ENCODE measurements at regions not wholly inside any gene's neighbourhood (a gene's known extent, or its start where the extent isn't known, plus 50 kb on each side); places are given as distances from the start of the nearest gene placed in this dataset.

DNA sequence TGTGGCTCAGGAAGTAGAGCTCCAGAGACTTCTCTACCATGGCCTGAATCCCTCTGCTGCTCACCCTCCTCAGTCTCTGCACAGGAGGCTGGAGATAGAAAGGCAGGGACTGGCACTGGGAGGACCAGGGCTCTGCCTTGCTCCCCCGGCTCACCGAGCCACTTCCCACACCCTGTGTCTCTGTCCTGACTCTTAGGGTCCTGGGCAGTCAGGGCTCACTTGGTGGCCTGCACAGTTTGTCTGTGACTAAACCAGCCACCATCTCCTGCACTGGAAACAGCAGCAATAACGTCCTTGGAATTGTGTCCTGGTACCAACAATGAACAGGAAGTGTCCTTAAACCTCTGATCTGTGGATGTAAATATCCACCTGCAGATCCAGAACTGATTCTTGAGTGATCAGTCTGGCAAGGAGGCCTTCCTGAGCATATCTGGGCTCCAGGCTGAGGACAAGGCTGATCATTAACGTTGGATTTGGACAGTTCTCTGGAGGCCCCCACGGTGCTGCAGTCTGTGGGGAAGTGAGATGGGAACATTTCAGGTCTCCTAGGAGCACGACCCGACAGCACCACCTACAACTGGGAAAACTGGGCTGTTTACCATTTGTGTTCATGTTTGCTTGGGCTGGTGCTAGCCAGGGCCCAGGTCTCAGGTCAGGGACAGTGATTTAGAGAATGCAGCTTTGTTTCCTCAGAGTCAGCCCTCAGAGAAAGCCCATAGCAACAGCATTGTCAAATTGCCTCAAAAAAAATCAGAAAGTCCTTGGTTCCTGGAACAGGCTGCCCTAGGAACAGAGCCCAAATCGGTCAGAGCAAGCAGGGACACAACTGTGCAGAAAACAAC, 82.5 kb downstream of the ZNF280B start:
- Histone ChIP-seq H2BK120ac (ENCODE audit: low read depth, low read length) (no peak overlapping the region), H2BK5ac (ENCODE audit: low read depth, low read length, poor library complexity, severe bottlenecking) (no peak overlapping the region), H3K23ac (ENCODE audit: low read depth, low read length) (no peak overlapping the region), H3K9me3 (ENCODE audit: control insufficient read depth, insufficient read depth, low read length) (no peaks in the 10 kb centered on the region), H3K9ac (ENCODE audit: low read depth, low read length) (no peak overlapping the region), H3K27me3 (ENCODE audit: control insufficient read depth, insufficient read depth, low read length) (peaks cover 21% of the 10 kb centered on the region), H4K5ac (ENCODE audit: low read depth, low read length) (no peak overlapping the region), H4K20me1 (ENCODE audit: insufficient read depth, low read length) (no peaks in the 10 kb centered on the region), H3K79me1 (ENCODE audit: low read depth in 1 of 2, low read length in 2 of 2) (no peaks in the 10 kb centered on the region), H3K36me3 (ENCODE audit: control insufficient read depth, insufficient read depth, low read length) (no peaks in the 10 kb centered on the region), H3K56ac (ENCODE audit: extremely low read depth, insufficient read depth, low read length) (no peak overlapping the region), H3K9me1 (ENCODE audit: insufficient read depth, low read length) (no peaks in the 10 kb centered on the region), H3K27ac (ENCODE audit: insufficient read depth, low read length) (no peak overlapping the region), H2AK5ac (ENCODE audit: low read depth, low read length) (no peak overlapping the region), H3K4ac (ENCODE audit: low read depth, low read length) (no peak overlapping the region), H2BK20ac (ENCODE audit: low read depth, low read length) (no peak overlapping the region), H3K14ac (replicated peaks; ENCODE audit: low read depth, low read length) (no peak overlapping the region), H3K4me3 (ENCODE audit: insufficient read depth, low read depth, low read length) (no peak overlapping the region), H4K8ac (ENCODE audit: low read depth in 2 of 2, low read length in 2 of 2) (no peak overlapping the region), H3K18ac (ENCODE audit: low read depth, low read length) (no peak overlapping the region), H3K4me2 (ENCODE audit: low read depth, low read length) (no peak overlapping the region), H2AFZ (replicated peaks; ENCODE audit: low read length, poor library complexity) (no peak overlapping the region), H3K4me1 (ENCODE audit: control insufficient read depth, insufficient read depth, low read length) (no peaks in the 10 kb centered on the region), H2AK9ac (replicated peaks; ENCODE audit: low read depth, low read length, poor library complexity) (no peak overlapping the region), H4K91ac (ENCODE audit: insufficient read depth, low read depth, low read length) (no peak overlapping the region), H2BK15ac (ENCODE audit: low read depth, low read length) (no peak overlapping the region)
- in situ Hi-C loops (cut with MboI; ENCODE audit: low sequenced_read_pairs), result no loop called here
- CTCF ChIA-PET, result no interaction called here
- POLR2A ChIA-PET (ENCODE audit: unreplicated experiment), result no interaction called here
- dilution Hi-C loops (cut with HindIII; ENCODE audit: low sequenced_read_pairs, unreplicated experiment), result no loop called here
- TF ChIP-seq RFX5 (IDR thresholded peaks at IDR 0.05; ENCODE audit: low read depth, low read length) (no peak), FOS (IDR thresholded peaks at IDR 0.05; ENCODE audit: low read depth, low read length) (no peak), RAD21 (IDR thresholded peaks at IDR 0.05; ENCODE audit: low read length) (no peak), MXI1 (IDR thresholded peaks at IDR 0.05; ENCODE audit: borderline replicate concordance, low read depth, low read length) (no peak), MAZ (IDR thresholded peaks at IDR 0.05; ENCODE audit: borderline replicate concordance, low read depth, low read length) (no peak), NFE2L2 (IDR thresholded peaks at IDR 0.05; ENCODE audit: low read depth, low read length) (no peak), SMC3 (IDR thresholded peaks at IDR 0.05; ENCODE audit: low read depth, low read length) (no peak), BHLHE40 (IDR thresholded peaks at IDR 0.05; ENCODE audit: low read depth, low read length) (no peak), RCOR1 (IDR thresholded peaks at IDR 0.05; ENCODE audit: insufficient replicate concordance, low read length) (no peak), POLR2A (IDR thresholded peaks at IDR 0.05; ENCODE audit: low read depth, low read length) (no peak), CHD1 (IDR thresholded peaks at IDR 0.05; ENCODE audit: low read depth, low read length) (no peak), USF2 (IDR thresholded peaks at IDR 0.05; ENCODE audit: low read depth, low read length) (no peak), CEBPB (IDR thresholded peaks at IDR 0.05; ENCODE audit: low read depth, low read length) (no peak), MAFK (IDR thresholded peaks at IDR 0.05; ENCODE audit: low read depth, low read length) (no peak)
- TF ChIP-seq, protein P1, sequence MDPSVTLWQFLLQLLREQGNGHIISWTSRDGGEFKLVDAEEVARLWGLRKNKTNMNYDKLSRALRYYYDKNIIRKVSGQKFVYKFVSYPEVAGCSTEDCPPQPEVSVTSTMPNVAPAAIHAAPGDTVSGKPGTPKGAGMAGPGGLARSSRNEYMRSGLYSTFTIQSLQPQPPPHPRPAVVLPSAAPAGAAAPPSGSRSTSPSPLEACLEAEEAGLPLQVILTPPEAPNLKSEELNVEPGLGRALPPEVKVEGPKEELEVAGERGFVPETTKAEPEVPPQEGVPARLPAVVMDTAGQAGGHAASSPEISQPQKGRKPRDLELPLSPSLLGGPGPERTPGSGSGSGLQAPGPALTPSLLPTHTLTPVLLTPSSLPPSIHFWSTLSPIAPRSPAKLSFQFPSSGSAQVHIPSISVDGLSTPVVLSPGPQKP (IDR thresholded peaks at IDR 0.05; ENCODE audit: borderline replicate concordance, low read depth, low read length), result no peak
- TF ChIP-seq, protein P2, sequence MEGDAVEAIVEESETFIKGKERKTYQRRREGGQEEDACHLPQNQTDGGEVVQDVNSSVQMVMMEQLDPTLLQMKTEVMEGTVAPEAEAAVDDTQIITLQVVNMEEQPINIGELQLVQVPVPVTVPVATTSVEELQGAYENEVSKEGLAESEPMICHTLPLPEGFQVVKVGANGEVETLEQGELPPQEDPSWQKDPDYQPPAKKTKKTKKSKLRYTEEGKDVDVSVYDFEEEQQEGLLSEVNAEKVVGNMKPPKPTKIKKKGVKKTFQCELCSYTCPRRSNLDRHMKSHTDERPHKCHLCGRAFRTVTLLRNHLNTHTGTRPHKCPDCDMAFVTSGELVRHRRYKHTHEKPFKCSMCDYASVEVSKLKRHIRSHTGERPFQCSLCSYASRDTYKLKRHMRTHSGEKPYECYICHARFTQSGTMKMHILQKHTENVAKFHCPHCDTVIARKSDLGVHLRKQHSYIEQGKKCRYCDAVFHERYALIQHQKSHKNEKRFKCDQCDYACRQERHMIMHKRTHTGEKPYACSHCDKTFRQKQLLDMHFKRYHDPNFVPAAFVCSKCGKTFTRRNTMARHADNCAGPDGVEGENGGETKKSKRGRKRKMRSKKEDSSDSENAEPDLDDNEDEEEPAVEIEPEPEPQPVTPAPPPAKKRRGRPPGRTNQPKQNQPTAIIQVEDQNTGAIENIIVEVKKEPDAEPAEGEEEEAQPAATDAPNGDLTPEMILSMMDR (conservative IDR thresholded peaks at IDR 0.05; ENCODE audit: low read depth, low read length), result no peak
- WGBS, 2 experiments (ENCODE audit: extremely low coverage in 2 of 2, insufficient read length in 1 of 2), result no CpG with 5 or more reads among the region's 8 CpGs
- BruUV-seq (replicated peaks), result no TSS peak
- ATAC-seq (ENCODE audit: low read depth) (no peak), DNase-seq (no peak)
- intact Hi-C loops (cut with micrococcal nuclease), result no loop called here

Data from IMR-90 (cell line).